Effector memory CD8-positive, alpha-beta T cell (primary cell): ENCODE measurements at regions not wholly inside any gene's neighbourhood (a gene's known extent, or its start where the extent isn't known, plus 50 kb on each side); places are given as distances from the start of the nearest gene placed in this dataset.

Experiments used
- ATAC-seq: fragments of 150-1000 bp; cut with Tn5 transposase; replicated peaks from 2 replicates; pipeline ENCODE4 v1.10.0; 2021; ENCODE audit warnings: mild to moderate bottlenecking, moderate library complexity
- DNase-seq, 3 experiments: peaks; one replicate each; pipeline ENCODE4 v3.0.0; 2021
- H3K27ac Mint-ChIP-seq, 2 donors: one replicate each; pipeline ENCODE4 v1.8.0; 2022; ENCODE audit warnings: mild to moderate bottlenecking in 2 of 2, mixed read lengths in 2 of 2, moderate library complexity in 2 of 2
- H3K27me3 Mint-ChIP-seq, 2 donors: one replicate each; pipeline ENCODE4 v1.8.0; 2022; ENCODE audit warnings: mixed read lengths in 2 of 2
- H3K36me3 Mint-ChIP-seq: one replicate; pipeline ENCODE4 v1.8.0; 2022; ENCODE audit warnings: mild to moderate bottlenecking, moderate library complexity, mixed read lengths; ENCODE audit not compliant: insufficient read depth
- H3K4me1 Mint-ChIP-seq, 2 donors: one replicate each; pipeline ENCODE4 v1.8.0; 2022; ENCODE audit warnings: low read depth in 2 of 2, mixed read lengths in 2 of 2
- H3K4me3 Mint-ChIP-seq, 2 donors: one replicate each; pipeline ENCODE4 v1.8.0; 2022; ENCODE audit warnings: mild to moderate bottlenecking in 2 of 2, mixed read lengths in 2 of 2, moderate library complexity in 2 of 2
- H3K9me3 Mint-ChIP-seq, 2 donors: one replicate each; pipeline ENCODE4 v1.8.0; 2022; ENCODE audit warnings: mixed read lengths in 2 of 2

DNA sequence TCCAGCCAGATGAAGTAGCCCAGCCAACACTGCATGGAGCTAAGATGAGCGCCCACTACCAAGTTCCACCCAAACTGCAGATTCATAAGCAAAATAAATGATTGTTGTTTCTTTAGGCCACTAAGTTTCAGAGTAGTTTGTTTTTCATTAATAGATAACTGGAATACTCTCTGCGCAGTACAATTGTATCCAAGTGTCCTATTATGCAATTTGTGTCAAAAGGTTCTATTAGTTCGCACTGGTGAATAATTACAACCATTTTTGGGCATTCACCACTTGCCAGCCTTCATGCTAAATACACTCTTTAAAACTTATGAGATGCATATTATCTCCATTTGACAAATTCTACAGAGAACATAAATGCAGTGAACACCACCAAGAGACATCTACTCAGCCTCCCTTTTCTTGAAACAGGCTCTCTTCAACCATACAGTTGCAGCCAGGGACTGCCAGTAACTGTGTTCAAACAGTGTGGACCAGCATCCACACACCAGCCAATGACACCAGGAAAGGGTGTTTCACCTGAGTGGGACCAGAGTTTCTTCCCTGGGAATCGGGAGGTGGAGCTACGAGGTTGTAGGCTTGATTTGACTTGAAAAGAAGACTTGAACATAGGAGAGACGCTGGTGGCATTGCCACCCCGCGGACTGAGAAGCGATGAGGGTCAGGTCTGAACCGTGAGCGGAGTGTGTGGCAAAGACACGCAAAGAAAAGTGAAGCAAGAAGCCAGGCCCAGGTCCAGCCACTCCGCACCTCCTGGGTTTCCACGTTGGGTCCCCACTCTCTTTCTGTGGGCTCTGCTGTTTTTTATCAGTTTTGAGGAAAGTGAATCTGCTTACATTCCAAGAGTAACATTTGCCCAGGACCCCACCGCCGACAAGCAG, 53.0 kb upstream of the FZD10 start:
- peaks cover 0 to 19% of the 10 kb centered on the region in 2 donors for H3K27me3 Mint-ChIP-seq
- H3K36me3 Mint-ChIP-seq: peaks cover 4% of the 10 kb centered on the region
- no peak for DNase-seq
- no peak for ATAC-seq
- no peaks in the 10 kb centered on the region for H3K4me1 Mint-ChIP-seq
- H3K27ac Mint-ChIP-seq: no peak overlapping the region
- peaks cover 8 to 13% of the 10 kb centered on the region in 2 donors for H3K9me3 Mint-ChIP-seq
- no peak overlapping the region for H3K4me3 Mint-ChIP-seq

GRCh38 chr12:130110914-130111313, 51.4 kb upstream of the FZD10 start:
- DNase-seq (no peak), ATAC-seq (no peak)
- Mint-ChIP-seq H3K27ac (no peak overlapping the region), H3K4me3 (no peak overlapping the region), H3K4me1 (no peaks in the 10 kb centered on the region), H3K36me3 (peaks cover 4% of the 10 kb centered on the region), H3K27me3 (peaks cover 0 to 18% of the 10 kb centered on the region in 2 donors), H3K9me3 (peaks cover 8 to 13% of the 10 kb centered on the region in 2 donors)

DNA sequence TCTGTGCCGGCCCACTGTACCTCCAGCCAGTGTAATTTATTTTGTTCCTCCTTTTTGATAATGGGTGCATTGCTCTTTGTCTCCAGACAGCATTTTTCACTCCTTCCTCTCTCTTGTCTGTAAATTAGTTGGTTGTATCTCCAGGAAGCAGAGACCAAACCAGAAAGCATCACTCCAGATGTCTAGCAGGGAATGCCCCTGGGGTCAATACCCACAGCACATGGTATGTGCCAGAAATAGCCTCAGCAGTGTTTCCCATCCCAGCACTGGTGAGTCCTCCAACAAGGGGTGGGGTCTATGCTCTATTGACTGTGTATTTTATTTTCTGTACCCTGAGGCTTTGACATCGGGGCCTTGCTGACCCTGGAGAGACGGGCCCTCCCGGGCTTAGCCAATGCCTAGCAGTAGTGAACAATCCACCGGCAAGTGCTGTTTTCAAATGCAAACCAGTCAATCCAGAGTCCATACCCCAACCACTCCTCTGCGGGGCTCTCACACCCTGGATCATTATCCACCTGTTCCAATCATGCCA, 50.2 kb upstream of the FZD10 start:
- no peak overlapping the region for H3K27ac Mint-ChIP-seq

More for the DNA sequence above, 50.2 kb upstream of the FZD10 start:
- ATAC-seq (no peak), DNase-seq (no peak)
- H3K27me3 Mint-ChIP-seq: peaks cover 0 to 18% of the 10 kb centered on the region in 2 donors
- H3K4me3 Mint-ChIP-seq: no peak overlapping the region
- peaks cover 8 to 13% of the 10 kb centered on the region in 2 donors for H3K9me3 Mint-ChIP-seq
- no peaks in the 10 kb centered on the region for H3K4me1 Mint-ChIP-seq
- peaks cover 4% of the 10 kb centered on the region for H3K36me3 Mint-ChIP-seq
